Activated T-cell treated with anti-CD3 and anti-CD28 coated beads, Interleukin-2, amount 50 U/mL, for 72 hours (primary cell): ENCODE measurements at regions not wholly inside any gene's neighbourhood (a gene's known extent, or its start where the extent isn't known, plus 50 kb on each side); places are given as distances from the start of the nearest gene placed in this dataset.
"Not testable (repeated sequence)": the region's sequence is repeated elsewhere in the genome, so short reads cannot be mapped to it uniquely, and the experiment has no call there.

Experiments
- ATAC-seq, 2 donors: fragments of 150-1000 bp; cut with Tn5 transposase; replicated peaks in 1 of 2; 2 replicates each; pipeline ENCODE4 v1.10.0; 2021; ENCODE audit warnings: moderate library complexity in 2 of 2, mild to moderate bottlenecking in 1 of 2
- DNase-seq, 2 donors: peaks; one replicate each; pipeline ENCODE4 v3.0.0; 2021 to 2022; ENCODE audit warnings: mixed read lengths in 1 of 2
- H3K27ac Mint-ChIP-seq: one replicate; pipeline ENCODE4 v1.8.0; 2022; ENCODE audit warnings: mild to moderate bottlenecking, moderate library complexity, mixed read lengths
- H3K27me3 Mint-ChIP-seq: one replicate; pipeline ENCODE4 v1.8.0; 2022; ENCODE audit warnings: low read depth, mixed read lengths
- H3K36me3 Mint-ChIP-seq, 2 donors: one replicate each; pipeline ENCODE4 v1.8.0; 2022; ENCODE audit warnings: mixed read lengths in 2 of 2, mild to moderate bottlenecking in 1 of 2; ENCODE audit not compliant: insufficient read depth in 2 of 2
- H3K4me1 Mint-ChIP-seq: one replicate; pipeline ENCODE4 v1.8.0; 2022; ENCODE audit warnings: low read depth, mixed read lengths
- H3K4me3 Mint-ChIP-seq, 2 donors: one replicate each; pipeline ENCODE4 v1.8.0; 2022; ENCODE audit warnings: mild to moderate bottlenecking in 2 of 2, mixed read lengths in 2 of 2, moderate library complexity in 2 of 2
- H3K9me3 Mint-ChIP-seq, 2 donors: one replicate each; pipeline ENCODE4 v1.8.0; 2022; ENCODE audit warnings: mixed read lengths in 2 of 2

DNA sequence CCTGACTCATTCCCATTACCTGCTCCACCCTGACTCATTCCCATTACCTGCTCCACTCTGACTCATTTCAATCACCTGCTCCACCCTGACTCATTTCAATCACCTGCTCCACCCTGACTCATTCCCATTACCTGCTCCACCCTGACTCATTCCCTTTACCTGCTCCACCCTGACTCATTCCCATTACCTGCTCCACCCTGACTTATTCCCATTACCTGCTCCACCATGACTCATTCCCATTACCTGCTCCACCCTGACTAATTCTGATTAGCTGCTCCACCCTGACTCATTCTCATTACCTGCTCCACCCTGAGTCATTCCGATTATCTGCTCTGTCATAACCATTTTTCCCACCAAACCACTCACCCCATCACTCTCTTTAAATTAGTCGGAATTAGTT is 901.2 kb upstream of the NEGR1 start:
- not testable (repeated sequence) for H3K4me1 Mint-ChIP-seq, DNase-seq, ATAC-seq, H3K27ac Mint-ChIP-seq, H3K4me3 Mint-ChIP-seq, H3K27me3 Mint-ChIP-seq, H3K9me3 Mint-ChIP-seq, H3K36me3 Mint-ChIP-seq

DNA sequence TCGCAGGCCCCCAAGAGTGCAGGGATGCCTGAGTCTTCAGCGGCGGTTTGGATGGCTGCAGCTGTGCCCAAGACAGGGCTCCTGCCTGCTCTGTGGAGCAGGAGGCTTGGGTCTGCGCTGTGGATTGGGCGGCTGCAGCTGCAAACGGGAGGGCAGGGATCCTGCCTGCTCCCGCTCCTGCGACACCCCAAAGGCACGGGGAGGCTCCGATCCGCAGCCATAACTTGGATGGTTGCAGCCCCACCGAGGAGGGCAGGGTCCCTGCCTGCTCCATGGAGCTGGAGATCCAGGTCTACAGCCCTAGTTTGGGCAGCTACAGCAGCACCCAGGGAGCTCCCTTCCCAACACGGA is 898.8 kb upstream of the NEGR1 start:
- ATAC-seq (no peak), DNase-seq (no peak)
- peaks cover 4 to 7% of the 10 kb centered on the region in 2 donors for H3K9me3 Mint-ChIP-seq
- peaks cover 2 to 3% of the 10 kb centered on the region in 2 donors for H3K36me3 Mint-ChIP-seq
- no peak overlapping the region for H3K4me3 Mint-ChIP-seq
- H3K27ac Mint-ChIP-seq: no peak overlapping the region
- no peaks in the 10 kb centered on the region for H3K27me3 Mint-ChIP-seq
- no peaks in the 10 kb centered on the region for H3K4me1 Mint-ChIP-seq

DNA sequence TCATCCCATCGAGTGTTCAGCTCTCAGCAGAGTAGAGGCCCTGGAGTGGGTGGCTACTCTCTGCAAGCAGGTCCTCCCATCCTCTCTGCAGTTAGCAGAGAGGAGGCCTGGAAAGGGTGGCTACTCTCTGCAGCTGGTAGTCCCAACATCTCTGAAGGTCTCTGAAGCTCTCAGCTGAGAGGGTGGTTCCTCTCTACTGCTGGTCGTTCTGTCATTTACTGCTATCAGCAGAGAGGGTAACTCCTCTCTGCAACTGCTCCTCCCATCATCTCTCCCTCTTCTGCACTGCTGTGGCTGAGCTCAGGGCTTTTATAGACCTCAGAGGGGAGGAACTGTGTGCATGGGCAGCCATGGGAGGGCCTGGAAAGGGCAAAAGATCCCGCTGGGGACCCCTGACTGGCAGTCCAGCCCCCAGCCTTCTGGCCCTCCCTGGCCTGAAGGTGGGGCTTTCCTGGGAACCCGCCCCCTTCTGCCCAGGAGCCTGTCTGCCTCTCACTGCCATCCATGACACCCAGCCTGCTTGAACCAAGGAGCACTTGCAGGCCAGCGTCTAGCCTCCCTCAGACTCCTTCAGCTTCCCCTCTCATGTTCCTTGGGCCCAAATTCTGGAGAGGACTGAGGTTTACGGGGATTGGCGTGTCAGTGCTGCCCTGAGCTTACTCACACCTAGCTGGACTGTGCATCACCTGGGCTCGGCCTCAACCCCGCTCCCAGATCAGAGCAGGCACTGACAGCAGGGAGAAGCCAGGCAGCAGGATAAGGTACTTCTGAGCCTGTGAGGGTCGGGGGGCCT is 898.3 kb upstream of the NEGR1 start:
- peaks cover 4 to 8% of the 10 kb centered on the region in 2 donors for H3K9me3 Mint-ChIP-seq

DNA sequence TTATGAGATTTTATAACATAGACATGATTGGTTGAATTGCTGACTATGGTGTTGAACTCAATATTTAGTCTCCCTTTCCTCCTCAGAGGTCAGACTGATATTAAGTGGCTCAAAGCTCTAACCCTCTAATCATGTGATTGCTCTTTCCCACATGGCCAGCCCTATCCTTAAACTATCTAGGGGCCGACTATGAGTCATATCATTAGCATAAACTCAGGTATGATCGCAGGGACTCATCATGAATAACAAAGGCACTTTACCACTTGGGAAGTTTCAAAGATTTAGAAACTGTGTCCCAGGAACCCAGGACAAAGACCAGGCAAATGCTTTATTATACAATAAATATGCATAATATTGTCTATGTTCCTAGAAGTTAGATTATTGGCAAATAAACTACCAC is 894.6 kb upstream of the NEGR1 start:
- ATAC-seq (no peak), DNase-seq (no peak)
- H3K4me3 Mint-ChIP-seq: no peak overlapping the region
- H3K4me1 Mint-ChIP-seq: no peaks in the 10 kb centered on the region
- H3K27ac Mint-ChIP-seq: no peak overlapping the region
- H3K27me3 Mint-ChIP-seq: no peaks in the 10 kb centered on the region
- H3K9me3 Mint-ChIP-seq: peaks cover 2 to 5% of the 10 kb centered on the region in 2 donors
- H3K36me3 Mint-ChIP-seq: no peaks in the 10 kb centered on the region

More for the DNA sequence above, 898.3 kb upstream of the NEGR1 start:
- Mint-ChIP-seq H3K27ac (no peak overlapping the region), H3K4me1 (no peaks in the 10 kb centered on the region), H3K36me3 (peaks cover 2 to 3% of the 10 kb centered on the region in 2 donors), H3K4me3 (no peak overlapping the region), H3K27me3 (no peaks in the 10 kb centered on the region)
- DNase-seq: no peak
- no peak for ATAC-seq

DNA sequence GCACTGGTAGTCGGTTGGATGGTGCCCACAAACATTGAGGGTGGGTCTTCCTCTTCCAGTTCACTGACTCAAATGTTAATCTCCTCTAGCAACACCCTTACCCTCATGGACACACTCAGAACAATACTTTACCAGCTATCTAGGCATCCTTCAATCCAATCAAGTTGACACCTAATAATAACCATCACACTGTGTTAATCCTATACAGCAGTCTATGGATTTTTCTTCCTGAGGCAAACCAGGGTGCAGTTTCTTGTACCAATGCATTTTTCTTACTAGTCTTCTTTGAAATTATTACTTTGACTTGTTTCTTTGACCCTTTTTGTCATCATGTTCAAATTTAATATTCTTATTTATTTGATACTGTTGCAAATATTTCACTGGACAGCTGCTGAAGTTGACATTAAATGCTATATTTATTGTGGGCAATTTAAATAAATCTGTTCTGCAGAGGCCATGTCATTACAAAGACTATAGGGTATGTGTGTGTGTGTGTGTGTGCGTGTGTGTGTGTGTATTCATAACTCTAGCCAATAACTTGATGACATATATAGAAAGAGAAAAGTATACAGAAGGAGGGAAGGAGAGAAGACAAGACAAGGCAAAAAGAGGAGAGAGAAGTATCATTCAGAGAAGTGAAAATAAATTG is 884.8 kb upstream of the NEGR1 start:
- no peaks in the 10 kb centered on the region for H3K27me3 Mint-ChIP-seq
- DNase-seq: no peak
- H3K36me3 Mint-ChIP-seq: no peaks in the 10 kb centered on the region
- ATAC-seq: no peak
- no peaks in the 10 kb centered on the region for H3K4me1 Mint-ChIP-seq
- peak overlapping the region; percentile 17 for H3K27ac Mint-ChIP-seq
- no peak overlapping the region for H3K4me3 Mint-ChIP-seq
- H3K9me3 Mint-ChIP-seq: peaks cover 5 to 8% of the 10 kb centered on the region in 2 donors

DNA sequence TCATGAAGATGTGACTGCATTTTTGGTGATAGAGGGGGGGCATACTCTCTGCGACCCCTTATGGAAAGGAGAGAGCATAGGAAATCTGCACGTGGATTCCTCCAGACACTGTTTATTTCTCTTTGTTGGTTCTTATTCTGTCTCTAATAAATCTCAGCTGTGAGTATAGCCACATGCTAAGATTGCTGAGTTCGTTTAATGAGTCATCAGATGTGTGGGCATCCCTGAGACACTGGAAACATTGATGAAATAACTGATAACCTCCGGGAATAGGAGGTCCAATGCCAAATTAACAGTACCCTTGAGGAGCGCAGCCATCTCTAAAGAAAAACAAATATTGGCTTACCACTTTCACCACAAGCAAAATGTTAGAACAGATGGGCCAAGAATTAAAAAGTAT is 880.2 kb upstream of the NEGR1 start:
- no peak for ATAC-seq
- H3K27me3 Mint-ChIP-seq: no peaks in the 10 kb centered on the region
- peaks cover 0 to 10% of the 10 kb centered on the region in 2 donors for H3K9me3 Mint-ChIP-seq

DNA sequence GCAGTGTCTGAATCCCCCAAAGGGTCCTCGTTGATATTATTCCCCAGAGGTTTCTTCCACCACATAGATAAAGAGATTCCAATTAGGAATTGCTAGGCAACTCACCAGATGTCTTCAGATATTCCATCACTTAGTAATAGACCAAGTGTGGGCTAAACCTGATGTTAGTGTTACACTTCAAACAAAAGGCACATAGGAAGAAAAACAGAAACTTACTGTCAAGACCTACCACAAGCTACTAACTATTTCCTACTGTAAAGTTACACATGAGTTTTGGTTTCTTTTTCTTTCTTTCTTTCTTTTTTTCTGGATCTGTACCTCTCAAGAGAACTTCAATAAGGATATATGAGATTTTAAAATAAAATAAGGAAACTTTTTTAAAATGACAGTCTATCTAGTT is 879.1 kb upstream of the NEGR1 start:
- no peaks in the 10 kb centered on the region for H3K36me3 Mint-ChIP-seq
- H3K27me3 Mint-ChIP-seq: no peaks in the 10 kb centered on the region

More for the DNA sequence above, 880.2 kb upstream of the NEGR1 start:
- Mint-ChIP-seq H3K4me1 (no peaks in the 10 kb centered on the region), H3K4me3 (no peak overlapping the region), H3K36me3 (no peaks in the 10 kb centered on the region), H3K27ac (no peak overlapping the region)
- DNase-seq: no peak

DNA sequence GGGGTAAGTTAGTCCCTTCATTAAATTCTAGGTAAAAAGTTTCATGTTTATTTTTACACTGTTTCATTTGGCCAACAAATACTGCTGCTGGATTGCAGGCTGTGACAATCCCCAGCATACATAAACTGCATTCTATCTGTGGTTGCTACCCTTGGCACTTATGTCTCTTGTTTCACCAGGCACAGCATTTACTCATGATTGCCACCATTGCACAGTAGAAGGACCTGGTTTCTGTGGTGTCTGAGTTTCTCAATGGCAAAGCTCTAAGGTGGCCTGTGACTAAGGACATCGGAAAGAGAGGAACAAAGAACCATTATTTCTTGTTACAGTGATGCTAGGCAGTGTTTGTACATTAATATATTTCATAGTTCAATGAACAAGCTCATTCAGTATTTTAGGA is 878.4 kb upstream of the NEGR1 start:
- H3K27me3 Mint-ChIP-seq: no peaks in the 10 kb centered on the region
- no peak for ATAC-seq
- H3K36me3 Mint-ChIP-seq: no peaks in the 10 kb centered on the region

More for the DNA sequence above, 879.1 kb upstream of the NEGR1 start:
- no peak overlapping the region for H3K27ac Mint-ChIP-seq
- H3K4me3 Mint-ChIP-seq: no peak overlapping the region
- no peaks in the 10 kb centered on the region for H3K4me1 Mint-ChIP-seq
- DNase-seq (no peak), ATAC-seq (no peak)
- peaks cover 0 to 6% of the 10 kb centered on the region in 2 donors for H3K9me3 Mint-ChIP-seq

DNA sequence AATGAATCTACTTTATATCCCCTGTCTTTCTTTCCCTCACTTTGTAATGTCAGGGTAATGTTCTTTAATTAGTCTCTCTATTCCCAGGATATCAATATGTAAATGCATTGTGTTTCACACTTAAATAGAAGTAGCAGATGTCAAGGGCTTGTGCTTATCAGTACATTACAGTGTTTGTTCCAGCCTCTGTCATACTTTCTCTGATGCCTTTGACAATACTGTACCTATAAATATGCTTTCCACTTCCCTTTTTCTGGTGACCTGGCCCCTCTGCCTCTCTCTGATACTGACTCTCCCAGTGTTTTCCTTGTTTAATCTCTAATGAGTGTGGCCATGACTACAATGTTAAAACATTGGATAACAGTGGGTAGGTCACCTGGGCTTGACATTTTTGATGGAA is 862.0 kb upstream of the NEGR1 start:
- Mint-ChIP-seq H3K27me3 (no peaks in the 10 kb centered on the region), H3K9me3 (peaks cover 12 to 14% of the 10 kb centered on the region in 2 donors), H3K4me1 (no peaks in the 10 kb centered on the region), H3K36me3 (no peaks in the 10 kb centered on the region), H3K4me3 (no peak overlapping the region), H3K27ac (no peak overlapping the region)
- DNase-seq (no peak), ATAC-seq (no peak)

More for the DNA sequence above, 878.4 kb upstream of the NEGR1 start:
- peaks cover 0 to 6% of the 10 kb centered on the region in 2 donors for H3K9me3 Mint-ChIP-seq
- H3K27ac Mint-ChIP-seq: no peak overlapping the region
- DNase-seq: no peak
- no peak overlapping the region for H3K4me3 Mint-ChIP-seq
- no peaks in the 10 kb centered on the region for H3K4me1 Mint-ChIP-seq

DNA sequence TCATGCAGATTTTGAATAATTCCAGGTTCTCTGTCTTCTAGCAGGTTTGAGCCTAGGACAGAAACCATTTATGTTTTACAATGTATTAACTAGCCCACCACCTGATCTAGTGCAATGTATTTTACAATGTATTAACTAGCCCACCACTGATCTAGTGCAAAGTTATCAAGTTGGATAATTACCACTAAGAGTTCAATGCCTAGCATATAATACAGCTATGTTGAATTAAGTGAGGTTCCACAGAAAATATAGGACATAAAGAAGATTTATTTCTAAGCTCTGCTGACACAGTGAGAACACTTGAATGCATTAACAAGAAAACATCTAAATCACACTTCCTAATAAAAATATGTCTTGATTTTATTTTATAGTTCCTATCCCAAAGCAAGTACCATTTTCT is 854.6 kb upstream of the NEGR1 start:
- ATAC-seq: no peak
- no peak for DNase-seq
- Mint-ChIP-seq H3K4me3 (no peak overlapping the region), H3K4me1 (no peaks in the 10 kb centered on the region), H3K27ac (no peak overlapping the region), H3K27me3 (no peaks in the 10 kb centered on the region), H3K9me3 (peaks cover 11% of the 10 kb centered on the region in 2 donors), H3K36me3 (no peaks in the 10 kb centered on the region)

DNA sequence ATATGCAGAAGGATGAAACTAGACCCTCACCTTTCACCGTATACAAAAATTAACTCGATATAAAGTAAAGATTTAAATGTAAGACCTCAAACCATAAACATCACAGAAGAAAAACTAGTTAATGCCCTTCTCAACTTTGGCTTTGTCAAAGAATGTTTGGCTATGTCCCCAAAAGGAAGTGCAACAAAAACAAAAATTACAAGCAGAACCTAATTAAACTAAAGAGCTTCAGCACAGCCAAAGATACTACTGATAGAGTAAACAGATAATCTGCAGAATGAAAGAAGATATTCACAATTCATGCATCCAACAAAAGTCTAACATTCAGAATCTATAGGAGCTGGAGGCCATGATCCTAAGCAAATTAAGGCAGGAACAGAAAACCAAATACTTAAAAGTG is 824.6 kb upstream of the NEGR1 start:
- H3K9me3 Mint-ChIP-seq: peaks cover 4 to 16% of the 10 kb centered on the region in 2 donors
- ATAC-seq (no peak), DNase-seq (no peak)
- no peak overlapping the region for H3K27ac Mint-ChIP-seq
- H3K36me3 Mint-ChIP-seq: peaks cover 2% of the 10 kb centered on the region in 2 donors
- no peaks in the 10 kb centered on the region for H3K4me1 Mint-ChIP-seq
- H3K4me3 Mint-ChIP-seq: no peak overlapping the region
- H3K27me3 Mint-ChIP-seq: no peaks in the 10 kb centered on the region

DNA sequence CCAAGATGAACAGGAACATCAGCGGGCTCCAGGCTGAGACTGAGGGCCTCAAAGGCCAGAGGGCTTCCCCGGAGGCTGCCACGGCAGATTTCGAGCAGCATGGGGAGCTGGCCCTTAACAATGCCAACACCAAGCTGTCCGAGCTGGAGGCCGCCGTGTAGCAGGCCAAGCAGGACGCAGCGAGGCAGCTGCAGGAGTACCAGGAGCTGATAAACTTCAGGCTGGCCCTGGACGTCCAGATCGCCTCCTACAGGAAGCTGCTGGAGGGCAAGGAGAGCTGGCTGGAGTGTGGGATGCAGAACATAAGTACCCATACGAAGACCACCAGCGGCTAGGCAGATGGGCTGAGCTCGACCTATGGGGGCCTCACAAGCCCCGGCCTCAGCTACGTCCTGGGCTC is 823.4 kb upstream of the NEGR1 start:
- Mint-ChIP-seq H3K9me3 (peaks cover 4 to 17% of the 10 kb centered on the region in 2 donors), H3K4me1 (no peaks in the 10 kb centered on the region), H3K27me3 (no peaks in the 10 kb centered on the region), H3K4me3 (no peak overlapping the region), H3K27ac (no peak overlapping the region), H3K36me3 (peaks cover 2 to 3% of the 10 kb centered on the region in 2 donors)
- ATAC-seq (no peak), DNase-seq (no peak)

DNA sequence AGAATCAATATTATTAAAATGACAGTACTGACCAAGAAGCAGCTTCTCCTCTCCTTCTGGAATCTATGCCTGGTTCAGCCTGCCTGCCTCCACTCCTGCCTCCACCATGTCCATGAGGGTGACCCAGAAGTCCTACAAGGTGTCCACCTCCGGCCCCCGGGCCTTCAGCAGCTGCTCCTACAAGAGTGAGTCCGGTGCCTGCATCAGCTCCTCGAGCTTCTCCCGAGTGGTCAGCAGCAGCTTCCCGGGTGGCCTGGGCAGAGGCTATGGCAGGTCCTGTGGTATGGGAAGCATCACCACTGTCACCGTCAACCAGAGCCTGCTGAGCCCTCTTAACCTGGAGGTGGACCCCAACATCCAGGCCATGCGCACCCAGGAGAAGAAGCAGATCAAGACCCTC is 822.4 kb upstream of the NEGR1 start:
- Mint-ChIP-seq H3K36me3 (peaks cover 2 to 3% of the 10 kb centered on the region in 2 donors), H3K27me3 (no peaks in the 10 kb centered on the region), H3K27ac (no peak overlapping the region), H3K4me3 (no peak overlapping the region), H3K9me3 (peaks cover 4 to 17% of the 10 kb centered on the region in 2 donors), H3K4me1 (no peaks in the 10 kb centered on the region)
- DNase-seq: no peak
- ATAC-seq: no peak
